ENCODE measurements at regions not wholly inside any gene's neighbourhood (a gene's known extent, or its start where the extent isn't known, plus 50 kb on each side); places are given as distances from the start of the nearest gene placed in this dataset.

DNA sequence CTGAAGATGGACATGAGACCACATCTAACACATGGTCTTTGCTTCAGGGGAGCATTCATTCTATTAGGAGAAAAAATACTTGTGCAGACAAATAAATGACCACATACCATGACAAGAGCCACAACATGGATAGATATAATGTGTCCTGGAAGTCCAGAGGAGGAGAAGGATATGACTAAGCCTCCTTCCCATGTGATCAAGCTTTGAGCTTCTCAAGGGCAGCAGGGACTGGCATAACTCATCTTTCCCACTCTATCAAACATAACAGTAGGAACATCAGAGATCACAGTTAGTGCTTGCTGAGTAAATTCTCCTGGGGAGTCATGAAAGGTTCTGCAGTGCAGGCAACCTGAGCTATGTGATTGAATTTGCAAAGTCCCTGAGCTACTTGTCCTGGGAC is 86.0 kb upstream of the LPP start:
- no peak for TF ChIP-seq CTCF (IDR thresholded peaks at IDR 0.05 in 4 of 5, conservative IDR thresholded peaks at IDR 0.05 in 1 of 5)
- no peak for TF ChIP-seq POLR2A (IDR thresholded peaks at IDR 0.05)

All from gastrocnemius medialis (tissue), 4 donors.